Hepatocyte (in vitro differentiated cells): ENCODE measurements at regions not wholly inside any gene's neighbourhood (a gene's known extent, or its start where the extent isn't known, plus 50 kb on each side); places are given as distances from the start of the nearest gene placed in this dataset.

Experiments used
- DNase-seq: peaks from one replicate; pipeline ENCODE4 v3.0.0-alpha.2; 2016; ENCODE audit warnings: low spot score
- H2AFZ ChIP-seq: fragments of 200-600 bp; sonication (generic); 2 replicates; pipeline ENCODE4 v1.6.0; 2016; ENCODE audit warnings: antibody characterized with exemption, mild to moderate bottlenecking
- H3K27ac ChIP-seq: fragments of 200-600 bp; sonication (generic); 2 replicates; pipeline ENCODE4 v1.5.1; 2016; ENCODE audit warnings: mild to moderate bottlenecking
- H3K27me3 ChIP-seq: fragments of 200-600 bp; sonication (generic); 2 replicates; pipeline ENCODE4 v1.6.1; 2016
- H3K36me3 ChIP-seq: fragments of 200-600 bp; sonication (generic); replicated peaks from 2 replicates; pipeline ENCODE4 v1.5.1; 2016; ENCODE audit warnings: low read depth; ENCODE audit not compliant: insufficient read depth
- H3K4me1 ChIP-seq: fragments of 200-600 bp; sonication (generic); 2 replicates; pipeline ENCODE4 v1.5.1; 2016; ENCODE audit warnings: mild to moderate bottlenecking, moderate library complexity; ENCODE audit not compliant: insufficient read depth
- H3K4me2 ChIP-seq: fragments of 200-600 bp; sonication (generic); 2 replicates; pipeline ENCODE4 v1.6.0; 2016
- H3K4me3 ChIP-seq: fragments of 200-600 bp; sonication (generic); 2 replicates; pipeline ENCODE4 v1.5.1; 2016; ENCODE audit warnings: mild to moderate bottlenecking
- H3K79me2 ChIP-seq: fragments of 200-600 bp; sonication (generic); 2 replicates; pipeline ENCODE4 v1.6.0; 2017; ENCODE audit warnings: mild to moderate bottlenecking
- H3K9me2 ChIP-seq: fragments of 200-600 bp; sonication (generic); replicated peaks from 2 replicates; pipeline ENCODE4 v1.6.0; 2017; ENCODE audit warnings: mild to moderate bottlenecking; ENCODE audit not compliant: insufficient read depth
- H3K9me3 ChIP-seq: fragments of 200-600 bp; sonication (generic); 2 replicates; pipeline ENCODE4 v1.5.1; 2016; ENCODE audit warnings: low read depth, mild to moderate bottlenecking
- H4K20me1 ChIP-seq: fragments of 200-600 bp; sonication (generic); 2 replicates; pipeline ENCODE4 v1.6.0; 2016; ENCODE audit warnings: mild to moderate bottlenecking; ENCODE audit not compliant: insufficient read depth, poor library complexity, severe bottlenecking
- CTCF ChIP-seq: fragments of 200-600 bp; sonication (generic); IDR thresholded peaks from 2 replicates; pipeline ENCODE4 v1.5.1; 2016; ENCODE audit warnings: antibody characterized with exemption, mild to moderate bottlenecking; ENCODE audit not compliant: poor library complexity
- EZH2 ChIP-seq: fragments of 200-600 bp; sonication (generic); IDR thresholded peaks from 2 replicates; pipeline ENCODE4 v1.6.1; 2016; ENCODE audit warnings: antibody characterized with exemption, mild to moderate bottlenecking, borderline replicate concordance
- EZH2phosphoT487 ChIP-seq: fragments of 200-600 bp; sonication (generic); IDR thresholded peaks from one replicate; pipeline ENCODE4 v1.6.1; 2018; ENCODE audit warnings: antibody characterized with exemption, mild to moderate bottlenecking, low read depth, moderate library complexity; ENCODE audit not compliant: unreplicated experiment, severe bottlenecking
- WGBS: methylation state at CpG from one replicate; pipeline ENCODE4 v1.1.6; 2016; ENCODE audit warnings: low lambda C conversion rate; ENCODE audit errors: missing lambda C conversion rate; 5-methylcytosine and 5-hydroxymethylcytosine counted together

GRCh38 chr1:229846351-229846750, 220.3 kb downstream of the URB2 start:
- Histone ChIP-seq H3K4me1 (peaks cover 16% of the 10 kb centered on the region), H3K9me3 (no peaks in the 10 kb centered on the region), H3K27me3 (no peaks in the 10 kb centered on the region), H3K4me3 (no peak overlapping the region), H4K20me1 (no peaks in the 10 kb centered on the region), H3K9me2 (no peaks in the 10 kb centered on the region), H3K4me2 (no peak overlapping the region), H3K36me3 (no peaks in the 10 kb centered on the region), H2AFZ (no peak overlapping the region), H3K79me2 (no peaks in the 10 kb centered on the region), H3K27ac (no peak overlapping the region)
- 70% methylated on average over 5 of the region's 5 CpGs for WGBS
- no peak for TF ChIP-seq CTCF
- TF ChIP-seq EZH2phosphoT487: no peak
- TF ChIP-seq EZH2: no peak
- DNase-seq: no peak

GRCh38 chr1:229848752-229849677, 218.0 kb upstream of the GALNT2 start:
- Histone ChIP-seq H3K4me3 (no peak overlapping the region), H3K4me1 (peaks cover 5% of the 10 kb centered on the region), H3K79me2 (no peaks in the 10 kb centered on the region), H2AFZ (no peak overlapping the region), H3K4me2 (no peak overlapping the region), H3K27ac (no peak overlapping the region), H4K20me1 (no peaks in the 10 kb centered on the region), H3K9me3 (no peaks in the 10 kb centered on the region), H3K27me3 (no peaks in the 10 kb centered on the region), H3K9me2 (no peaks in the 10 kb centered on the region), H3K36me3 (no peaks in the 10 kb centered on the region)
- 78% methylated on average over 9 of the region's 9 CpGs for WGBS
- no peak for TF ChIP-seq EZH2phosphoT487
- TF ChIP-seq EZH2: no peak
- peak; percentile 47 for TF ChIP-seq CTCF
- peak; percentile 34 for DNase-seq

- no peaks in the 10 kb centered on the region for H3K9me2 ChIP-seq
- 83% methylated on average over 6 of the region's 6 CpGs for WGBS
- H3K9me3 ChIP-seq: no peaks in the 10 kb centered on the region
- TF ChIP-seq EZH2phosphoT487: no peak
- TF ChIP-seq EZH2: no peak
- no peak for TF ChIP-seq CTCF
- no peak overlapping the region for H2AFZ ChIP-seq
- no peak for DNase-seq
- H3K79me2 ChIP-seq: no peaks in the 10 kb centered on the region
- H3K36me3 ChIP-seq: no peaks in the 10 kb centered on the region
- no peak overlapping the region for H3K4me2 ChIP-seq
- H4K20me1 ChIP-seq: no peaks in the 10 kb centered on the region
- H3K4me1 ChIP-seq: no peaks in the 10 kb centered on the region
- no peaks in the 10 kb centered on the region for H3K27me3 ChIP-seq
- no peak overlapping the region for H3K27ac ChIP-seq
- H3K4me3 ChIP-seq: no peak overlapping the region
Measured at GRCh38 chr1:229851511-229851910, 215.5 kb upstream of the GALNT2 start.
